A673 (cell line): ENCODE measurements at regions not wholly inside any gene's neighbourhood (a gene's known extent, or its start where the extent isn't known, plus 50 kb on each side); places are given as distances from the start of the nearest gene placed in this dataset.

Source experiments
- EZH2 ChIP-seq: fragments of 200-600 bp; sonication (generic); IDR thresholded peaks from 2 replicates; pipeline ENCODE4 v1.6.1; 2017; ENCODE audit warnings: borderline replicate concordance, low read depth, mild to moderate bottlenecking, mixed read lengths, antibody characterized with exemption, low read length; ENCODE audit not compliant: poor library complexity, severe bottlenecking
- TF ChIP-seq, protein P1 (sequence below): fragments of 300-800, 200-600 bp; sonication (generic); conservative IDR thresholded peaks from 2 replicates; pipeline ENCODE4 v1.5.1; 2017; ENCODE audit warnings: low read depth, mild to moderate bottlenecking, antibody characterized with exemption, low read length, moderate library complexity, mixed read lengths

GRCh38 chr3:116914004-116914403, 204.4 kb downstream of the TUSC7 start:
- TF ChIP-seq, protein P1, sequence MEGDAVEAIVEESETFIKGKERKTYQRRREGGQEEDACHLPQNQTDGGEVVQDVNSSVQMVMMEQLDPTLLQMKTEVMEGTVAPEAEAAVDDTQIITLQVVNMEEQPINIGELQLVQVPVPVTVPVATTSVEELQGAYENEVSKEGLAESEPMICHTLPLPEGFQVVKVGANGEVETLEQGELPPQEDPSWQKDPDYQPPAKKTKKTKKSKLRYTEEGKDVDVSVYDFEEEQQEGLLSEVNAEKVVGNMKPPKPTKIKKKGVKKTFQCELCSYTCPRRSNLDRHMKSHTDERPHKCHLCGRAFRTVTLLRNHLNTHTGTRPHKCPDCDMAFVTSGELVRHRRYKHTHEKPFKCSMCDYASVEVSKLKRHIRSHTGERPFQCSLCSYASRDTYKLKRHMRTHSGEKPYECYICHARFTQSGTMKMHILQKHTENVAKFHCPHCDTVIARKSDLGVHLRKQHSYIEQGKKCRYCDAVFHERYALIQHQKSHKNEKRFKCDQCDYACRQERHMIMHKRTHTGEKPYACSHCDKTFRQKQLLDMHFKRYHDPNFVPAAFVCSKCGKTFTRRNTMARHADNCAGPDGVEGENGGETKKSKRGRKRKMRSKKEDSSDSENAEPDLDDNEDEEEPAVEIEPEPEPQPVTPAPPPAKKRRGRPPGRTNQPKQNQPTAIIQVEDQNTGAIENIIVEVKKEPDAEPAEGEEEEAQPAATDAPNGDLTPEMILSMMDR, result no peak
- no peak for TF ChIP-seq EZH2
